WTC11 (cell line): ENCODE measurements at regions not wholly inside any gene's neighbourhood (a gene's known extent, or its start where the extent isn't known, plus 50 kb on each side); places are given as distances from the start of the nearest gene placed in this dataset.

Experiments
- ATAC-seq: fragments of 200-7000 bp; cut with Tn5 transposase; 2 replicates; pipeline ENCODE4 v1.10.0; 2021; ENCODE audit warnings: mild to moderate bottlenecking, moderate library complexity
- CTCF ChIA-PET: fragments of 300-600 bp; sonication (Branson Sonifier 250); formaldehyde crosslinking; loops from one replicate; lab custom pipeline; 2021; ENCODE audit warnings: antibody characterized with exemption; lab: Charles Lee
- POLR2A ChIA-PET: fragments of 350-600 bp; sonication (Branson Sonifier 250); formaldehyde crosslinking; loops from one replicate; lab custom pipeline; 2021; ENCODE audit warnings: antibody characterized with exemption; lab: Charles Lee
- DNase-seq: peaks from one replicate; pipeline ENCODE4 v3.0.0; 2021; ENCODE audit warnings: low spot score
- H3K27ac Mint-ChIP-seq: 2 replicates; pipeline ENCODE4 v1.8.0; 2021; ENCODE audit warnings: mixed read lengths
- H3K27me3 Mint-ChIP-seq: 2 replicates; pipeline ENCODE4 v1.8.0; 2021; ENCODE audit warnings: low read depth, mild to moderate bottlenecking, moderate library complexity, mixed read lengths
- H3K36me3 Mint-ChIP-seq: 2 replicates; pipeline ENCODE4 v1.8.0; 2021; ENCODE audit warnings: mixed read lengths
- H3K4me1 Mint-ChIP-seq: 2 replicates; pipeline ENCODE4 v1.8.0; 2022; ENCODE audit warnings: mixed read lengths
- H3K4me3 Mint-ChIP-seq: 2 replicates; pipeline ENCODE4 v1.8.0; 2021; ENCODE audit warnings: mild to moderate bottlenecking, moderate library complexity, mixed read lengths
- H3K9me3 Mint-ChIP-seq: 2 replicates; pipeline ENCODE4 v1.8.0; 2021; ENCODE audit warnings: mixed read lengths
- CREB1 ChIP-seq: sonication (generic); formaldehyde crosslinking; IDR thresholded peaks from 2 replicates; pipeline ENCODE4 v1.8.0; 2023; ENCODE audit warnings: mild to moderate bottlenecking, missing genetic modification reagents
- ETV6 ChIP-seq: sonication (generic); formaldehyde crosslinking; IDR thresholded peaks from 2 replicates; pipeline ENCODE4 v1.8.1; 2022; ENCODE audit warnings: mild to moderate bottlenecking, missing genetic modification reagents
- HMGA2 ChIP-seq: fragments of 250-450 bp; sonication (Bioruptor Pico); IDR thresholded peaks from 2 replicates; pipeline ENCODE4 v1.4.0; 2021; ENCODE audit warnings: mild to moderate bottlenecking, moderate library complexity
- JUN ChIP-seq: sonication (generic); formaldehyde crosslinking; IDR thresholded peaks from 2 replicates; pipeline ENCODE4 v1.8.0; 2023; ENCODE audit warnings: mild to moderate bottlenecking, missing genetic modification reagents
- MXD4 ChIP-seq: fragments of 250-450 bp; sonication (Bioruptor Pico); IDR thresholded peaks from 2 replicates; pipeline ENCODE4 v1.8.0; 2021; ENCODE audit warnings: mild to moderate bottlenecking, moderate library complexity, borderline replicate concordance
- NFATC4 ChIP-seq: fragments of 250-450 bp; sonication (Bioruptor Pico); IDR thresholded peaks from 2 replicates; pipeline ENCODE4 v1.9.0; 2021; ENCODE audit warnings: mild to moderate bottlenecking
- NR2C2 ChIP-seq: sonication (generic); formaldehyde crosslinking; IDR thresholded peaks from 2 replicates; pipeline ENCODE4 v1.8.0; 2022; ENCODE audit warnings: mild to moderate bottlenecking, missing genetic modification reagents
- NR3C1 ChIP-seq: sonication (generic); formaldehyde crosslinking; conservative IDR thresholded peaks from 2 replicates; pipeline ENCODE4 v1.8.1; 2023; ENCODE audit warnings: low read depth, mild to moderate bottlenecking, missing genetic modification reagents
- RORB ChIP-seq: fragments of 250-450 bp; sonication (Bioruptor Pico); IDR thresholded peaks from 2 replicates; pipeline ENCODE4 v1.9.0; 2021; ENCODE audit warnings: mild to moderate bottlenecking
- TCF7 ChIP-seq: sonication (generic); formaldehyde crosslinking; IDR thresholded peaks from 2 replicates; pipeline ENCODE4 v1.8.0; 2022; ENCODE audit warnings: mild to moderate bottlenecking, low read depth, missing genetic modification reagents, moderate library complexity
- TEAD4 ChIP-seq: sonication (generic); formaldehyde crosslinking; IDR thresholded peaks from 2 replicates; pipeline ENCODE4 v1.8.0; 2022; ENCODE audit warnings: mild to moderate bottlenecking, missing genetic modification reagents
- ZNF317 ChIP-seq: sonication (generic); formaldehyde crosslinking; IDR thresholded peaks from 2 replicates; pipeline ENCODE4 v1.8.1; 2023; ENCODE audit warnings: low read depth, mild to moderate bottlenecking, moderate library complexity, missing genetic modification reagents, borderline replicate concordance
- ZNF425 ChIP-seq: fragments of 250-450 bp; sonication (Bioruptor Pico); conservative IDR thresholded peaks from 2 replicates; pipeline ENCODE4 v1.9.0; 2021; ENCODE audit warnings: mild to moderate bottlenecking
- ZNF512 ChIP-seq: sonication (generic); formaldehyde crosslinking; IDR thresholded peaks from 2 replicates; pipeline ENCODE4 v1.8.1; 2022; ENCODE audit warnings: missing genetic modification reagents, borderline replicate concordance
- ZSCAN18 ChIP-seq: fragments of 250-450 bp; sonication (Bioruptor Pico); IDR thresholded peaks from 2 replicates; pipeline ENCODE4 v2.1.2; 2022; ENCODE audit warnings: mild to moderate bottlenecking, moderate library complexity
- TF ChIP-seq, protein P1 (sequence below): fragments of 250-450 bp; sonication (Bioruptor Pico); IDR thresholded peaks from 2 replicates; pipeline ENCODE4 v1.9.0; 2021; ENCODE audit warnings: mild to moderate bottlenecking, borderline replicate concordance
- TF ChIP-seq, protein P2 (sequence below): sonication (generic); formaldehyde crosslinking; IDR thresholded peaks from 2 replicates; pipeline ENCODE4 v1.8.1; 2022; ENCODE audit warnings: mild to moderate bottlenecking, moderate library complexity, missing genetic modification reagents
- TF ChIP-seq, protein P3 (sequence below): sonication (generic); formaldehyde crosslinking; IDR thresholded peaks from 2 replicates; pipeline ENCODE4 v1.8.1; 2022; ENCODE audit warnings: low read depth, mild to moderate bottlenecking, moderate library complexity, missing genetic modification reagents, borderline replicate concordance
- TF ChIP-seq, protein P4 (sequence below): sonication (generic); formaldehyde crosslinking; IDR thresholded peaks from 2 replicates; pipeline ENCODE4 v1.8.1; 2023; ENCODE audit warnings: mild to moderate bottlenecking, missing genetic modification reagents

- H3K27ac Mint-ChIP-seq = no peak overlapping the region
- peaks cover 22% of the 10 kb centered on the region for H3K9me3 Mint-ChIP-seq
- ATAC-seq = no peak
- no peak overlapping the region for H3K4me3 Mint-ChIP-seq
- TF ChIP-seq JUN (CRISPR knock-in tag) (no peak), CREB1 (no peak), ZNF512 (CRISPR knock-in tag) (no peak), TEAD4 (CRISPR knock-in tag) (no peak), NR3C1 (CRISPR knock-in tag) (no peak), ETV6 (no peak), ZNF317 (CRISPR knock-in tag) (no peak), NFATC4 (CRISPR knock-in tag) (no peak), ZSCAN18 (CRISPR knock-in tag) (no peak), HMGA2 (CRISPR knock-in tag) (no peak), NR2C2 (CRISPR knock-in tag) (no peak), ZNF425 (no peak), TCF7 (CRISPR knock-in tag) (no peak), MXD4 (CRISPR knock-in tag) (no peak), RORB (CRISPR knock-in tag) (no peak)
- TF ChIP-seq, protein P1, sequence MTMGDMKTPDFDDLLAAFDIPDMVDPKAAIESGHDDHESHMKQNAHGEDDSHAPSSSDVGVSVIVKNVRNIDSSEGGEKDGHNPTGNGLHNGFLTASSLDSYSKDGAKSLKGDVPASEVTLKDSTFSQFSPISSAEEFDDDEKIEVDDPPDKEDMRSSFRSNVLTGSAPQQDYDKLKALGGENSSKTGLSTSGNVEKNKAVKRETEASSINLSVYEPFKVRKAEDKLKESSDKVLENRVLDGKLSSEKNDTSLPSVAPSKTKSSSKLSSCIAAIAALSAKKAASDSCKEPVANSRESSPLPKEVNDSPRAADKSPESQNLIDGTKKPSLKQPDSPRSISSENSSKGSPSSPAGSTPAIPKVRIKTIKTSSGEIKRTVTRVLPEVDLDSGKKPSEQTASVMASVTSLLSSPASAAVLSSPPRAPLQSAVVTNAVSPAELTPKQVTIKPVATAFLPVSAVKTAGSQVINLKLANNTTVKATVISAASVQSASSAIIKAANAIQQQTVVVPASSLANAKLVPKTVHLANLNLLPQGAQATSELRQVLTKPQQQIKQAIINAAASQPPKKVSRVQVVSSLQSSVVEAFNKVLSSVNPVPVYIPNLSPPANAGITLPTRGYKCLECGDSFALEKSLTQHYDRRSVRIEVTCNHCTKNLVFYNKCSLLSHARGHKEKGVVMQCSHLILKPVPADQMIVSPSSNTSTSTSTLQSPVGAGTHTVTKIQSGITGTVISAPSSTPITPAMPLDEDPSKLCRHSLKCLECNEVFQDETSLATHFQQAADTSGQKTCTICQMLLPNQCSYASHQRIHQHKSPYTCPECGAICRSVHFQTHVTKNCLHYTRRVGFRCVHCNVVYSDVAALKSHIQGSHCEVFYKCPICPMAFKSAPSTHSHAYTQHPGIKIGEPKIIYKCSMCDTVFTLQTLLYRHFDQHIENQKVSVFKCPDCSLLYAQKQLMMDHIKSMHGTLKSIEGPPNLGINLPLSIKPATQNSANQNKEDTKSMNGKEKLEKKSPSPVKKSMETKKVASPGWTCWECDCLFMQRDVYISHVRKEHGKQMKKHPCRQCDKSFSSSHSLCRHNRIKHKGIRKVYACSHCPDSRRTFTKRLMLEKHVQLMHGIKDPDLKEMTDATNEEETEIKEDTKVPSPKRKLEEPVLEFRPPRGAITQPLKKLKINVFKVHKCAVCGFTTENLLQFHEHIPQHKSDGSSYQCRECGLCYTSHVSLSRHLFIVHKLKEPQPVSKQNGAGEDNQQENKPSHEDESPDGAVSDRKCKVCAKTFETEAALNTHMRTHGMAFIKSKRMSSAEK (CRISPR knock-in tag) = no peak
- TF ChIP-seq, protein P2, sequence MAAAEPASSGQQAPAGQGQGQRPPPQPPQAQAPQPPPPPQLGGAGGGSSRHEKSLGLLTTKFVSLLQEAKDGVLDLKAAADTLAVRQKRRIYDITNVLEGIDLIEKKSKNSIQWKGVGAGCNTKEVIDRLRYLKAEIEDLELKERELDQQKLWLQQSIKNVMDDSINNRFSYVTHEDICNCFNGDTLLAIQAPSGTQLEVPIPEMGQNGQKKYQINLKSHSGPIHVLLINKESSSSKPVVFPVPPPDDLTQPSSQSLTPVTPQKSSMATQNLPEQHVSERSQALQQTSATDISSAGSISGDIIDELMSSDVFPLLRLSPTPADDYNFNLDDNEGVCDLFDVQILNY = no peak
- TF ChIP-seq, protein P3, sequence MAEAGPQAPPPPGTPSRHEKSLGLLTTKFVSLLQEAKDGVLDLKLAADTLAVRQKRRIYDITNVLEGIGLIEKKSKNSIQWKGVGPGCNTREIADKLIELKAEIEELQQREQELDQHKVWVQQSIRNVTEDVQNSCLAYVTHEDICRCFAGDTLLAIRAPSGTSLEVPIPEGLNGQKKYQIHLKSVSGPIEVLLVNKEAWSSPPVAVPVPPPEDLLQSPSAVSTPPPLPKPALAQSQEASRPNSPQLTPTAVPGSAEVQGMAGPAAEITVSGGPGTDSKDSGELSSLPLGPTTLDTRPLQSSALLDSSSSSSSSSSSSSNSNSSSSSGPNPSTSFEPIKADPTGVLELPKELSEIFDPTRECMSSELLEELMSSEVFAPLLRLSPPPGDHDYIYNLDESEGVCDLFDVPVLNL (CRISPR knock-in tag) = no peak
- TF ChIP-seq, protein P4, sequence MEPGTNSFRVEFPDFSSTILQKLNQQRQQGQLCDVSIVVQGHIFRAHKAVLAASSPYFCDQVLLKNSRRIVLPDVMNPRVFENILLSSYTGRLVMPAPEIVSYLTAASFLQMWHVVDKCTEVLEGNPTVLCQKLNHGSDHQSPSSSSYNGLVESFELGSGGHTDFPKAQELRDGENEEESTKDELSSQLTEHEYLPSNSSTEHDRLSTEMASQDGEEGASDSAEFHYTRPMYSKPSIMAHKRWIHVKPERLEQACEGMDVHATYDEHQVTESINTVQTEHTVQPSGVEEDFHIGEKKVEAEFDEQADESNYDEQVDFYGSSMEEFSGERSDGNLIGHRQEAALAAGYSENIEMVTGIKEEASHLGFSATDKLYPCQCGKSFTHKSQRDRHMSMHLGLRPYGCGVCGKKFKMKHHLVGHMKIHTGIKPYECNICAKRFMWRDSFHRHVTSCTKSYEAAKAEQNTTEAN (CRISPR knock-in tag) = no peak
- TF ChIP-seq, all 79 proteins: peak for 0
- ChIA-PET POLR2A (no interaction called here), CTCF (no interaction called here)
- no peaks in the 10 kb centered on the region for H3K27me3 Mint-ChIP-seq
- no peak for DNase-seq
- no peaks in the 10 kb centered on the region for H3K36me3 Mint-ChIP-seq
- peaks cover 7% of the 10 kb centered on the region; the same call in 1 of the 2 replicates for H3K4me1 Mint-ChIP-seq
Observed at GRCh38 chr19:32022731-32023563, 322.5 kb upstream of the ZNF507 start.
